OCI-LY3 (cell line): ENCODE measurements at regions not wholly inside any gene's neighbourhood (a gene's known extent, or its start where the extent isn't known, plus 50 kb on each side); places are given as distances from the start of the nearest gene placed in this dataset.

Experiments
- H2AFZ ChIP-seq: fragments of 200-600, 300-600 bp; shearing (Covaris generic); 2 replicates; pipeline ENCODE4 v1.6.0; 2014; ENCODE audit warnings: antibody characterized with exemption, low read depth, low read length
- H3K27ac ChIP-seq: fragments of 200-600, 300-600 bp; sonication (generic); 2 replicates; pipeline ENCODE4 v1.5.1; 2014; ENCODE audit warnings: mild to moderate bottlenecking, low read length, moderate library complexity, mixed read lengths
- H3K27me3 ChIP-seq: fragments of 200-600, 300-600 bp; sonication (generic); 2 replicates; pipeline ENCODE4 v1.6.1; 2014; ENCODE audit warnings: low read depth, low read length, mixed read lengths
- H3K36me3 ChIP-seq: fragments of 200-600, 300-600 bp; sonication (generic); replicated peaks from 2 replicates; pipeline ENCODE3; 2014; ENCODE audit warnings: low read depth, low read length, mixed read lengths
- H3K4me1 ChIP-seq: fragments of 300-600, 200-600 bp; sonication (generic); 2 replicates; pipeline ENCODE4 v1.6.1; 2014; ENCODE audit warnings: low read length, mixed read lengths
- H3K4me2 ChIP-seq: fragments of 200-600, 300-600 bp; sonication (generic); 2 replicates; pipeline ENCODE4 v1.6.1; 2014; ENCODE audit warnings: low read length, mixed read lengths
- H3K4me3 ChIP-seq: fragments of 300-600, 200-600 bp; sonication (generic); 2 replicates; pipeline ENCODE4 v1.5.1; 2014; ENCODE audit warnings: antibody characterized with exemption, mild to moderate bottlenecking, low read length, moderate library complexity
- H3K79me2 ChIP-seq: fragments of 300-600, 200-600 bp; shearing (Covaris generic); 2 replicates; pipeline ENCODE4 v1.6.1; 2014; ENCODE audit warnings: mild to moderate bottlenecking, low read length, mixed read lengths
- H3K9ac ChIP-seq: fragments of 300-600, 200-600 bp; shearing (Covaris generic); 2 replicates; pipeline ENCODE4 v1.6.0; 2014; ENCODE audit warnings: mild to moderate bottlenecking, low read length, moderate library complexity
- H3K9me3 ChIP-seq: fragments of 200-600, 300-600 bp; shearing (Covaris generic); 2 replicates; pipeline ENCODE4 v1.6.1; 2014; ENCODE audit warnings: low read length, mixed read lengths; ENCODE audit not compliant: insufficient read depth
- H4K20me1 ChIP-seq: fragments of 200-600, 300-600 bp; sonication (generic); 2 replicates; pipeline ENCODE4 v1.6.1; 2016; ENCODE audit warnings: low read length, mixed read lengths; ENCODE audit not compliant: insufficient read depth
- EZH2phosphoT487 ChIP-seq: fragments of 200-600 bp; shearing (Covaris generic); IDR thresholded peaks from 2 replicates; pipeline ENCODE4 v1.6.1; 2018; ENCODE audit warnings: antibody characterized with exemption, mixed run types, low read depth
- TF ChIP-seq, protein P1 (sequence below): fragments of 200-600, 300-600 bp; sonication (generic); IDR thresholded peaks from 2 replicates; pipeline ENCODE4 v1.5.1; 2014; ENCODE audit warnings: antibody characterized with exemption, low read length, low read depth

DNA sequence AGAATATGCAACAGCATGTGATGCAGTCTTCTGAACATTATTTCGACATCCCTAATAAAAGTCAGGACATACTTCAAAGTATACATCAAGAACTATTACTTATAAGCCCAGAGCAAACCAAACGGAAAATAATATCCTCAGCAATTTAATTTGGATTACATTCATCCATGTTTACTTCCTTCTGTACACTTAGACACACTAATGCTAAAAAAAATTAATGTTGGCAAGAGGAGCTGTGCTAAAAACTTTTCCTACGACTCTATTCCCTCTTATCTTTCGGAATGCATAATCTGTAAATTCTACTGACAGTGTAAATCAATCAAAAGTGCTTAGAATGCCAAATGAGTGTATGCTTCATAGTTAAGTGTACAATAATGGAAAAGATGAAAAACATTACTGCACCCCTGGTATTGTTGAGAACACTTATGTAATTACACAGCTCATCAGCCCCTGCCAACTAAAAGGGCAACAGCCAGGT lies 301.2 kb upstream of the HSF2 start:
- H3K4me1 ChIP-seq = no peaks in the 10 kb centered on the region
- TF ChIP-seq EZH2phosphoT487 = no peak
- TF ChIP-seq, protein P1, sequence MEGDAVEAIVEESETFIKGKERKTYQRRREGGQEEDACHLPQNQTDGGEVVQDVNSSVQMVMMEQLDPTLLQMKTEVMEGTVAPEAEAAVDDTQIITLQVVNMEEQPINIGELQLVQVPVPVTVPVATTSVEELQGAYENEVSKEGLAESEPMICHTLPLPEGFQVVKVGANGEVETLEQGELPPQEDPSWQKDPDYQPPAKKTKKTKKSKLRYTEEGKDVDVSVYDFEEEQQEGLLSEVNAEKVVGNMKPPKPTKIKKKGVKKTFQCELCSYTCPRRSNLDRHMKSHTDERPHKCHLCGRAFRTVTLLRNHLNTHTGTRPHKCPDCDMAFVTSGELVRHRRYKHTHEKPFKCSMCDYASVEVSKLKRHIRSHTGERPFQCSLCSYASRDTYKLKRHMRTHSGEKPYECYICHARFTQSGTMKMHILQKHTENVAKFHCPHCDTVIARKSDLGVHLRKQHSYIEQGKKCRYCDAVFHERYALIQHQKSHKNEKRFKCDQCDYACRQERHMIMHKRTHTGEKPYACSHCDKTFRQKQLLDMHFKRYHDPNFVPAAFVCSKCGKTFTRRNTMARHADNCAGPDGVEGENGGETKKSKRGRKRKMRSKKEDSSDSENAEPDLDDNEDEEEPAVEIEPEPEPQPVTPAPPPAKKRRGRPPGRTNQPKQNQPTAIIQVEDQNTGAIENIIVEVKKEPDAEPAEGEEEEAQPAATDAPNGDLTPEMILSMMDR = no peak

GRCh38 chr6:122102026-122102425 lies 297.4 kb upstream of the HSF2 start:
- Histone ChIP-seq H2AFZ (no peak overlapping the region), H3K27ac (no peak overlapping the region), H3K9me3 (no peaks in the 10 kb centered on the region), H3K36me3 (no peaks in the 10 kb centered on the region), H3K4me3 (no peak overlapping the region), H4K20me1 (no peaks in the 10 kb centered on the region), H3K4me1 (no peaks in the 10 kb centered on the region), H3K4me2 (no peak overlapping the region), H3K27me3 (no peaks in the 10 kb centered on the region), H3K9ac (no peak overlapping the region), H3K79me2 (no peaks in the 10 kb centered on the region)
- no peak for TF ChIP-seq EZH2phosphoT487
- TF ChIP-seq, protein P1 = no peak

More for the DNA sequence above, 301.2 kb upstream of the HSF2 start:
- Histone ChIP-seq H3K79me2 (no peaks in the 10 kb centered on the region), H2AFZ (no peak overlapping the region), H3K4me2 (no peak overlapping the region), H3K9me3 (no peaks in the 10 kb centered on the region), H3K4me3 (no peak overlapping the region), H3K27ac (no peak overlapping the region), H4K20me1 (no peaks in the 10 kb centered on the region), H3K27me3 (no peaks in the 10 kb centered on the region), H3K36me3 (no peaks in the 10 kb centered on the region), H3K9ac (no peak overlapping the region)

DNA sequence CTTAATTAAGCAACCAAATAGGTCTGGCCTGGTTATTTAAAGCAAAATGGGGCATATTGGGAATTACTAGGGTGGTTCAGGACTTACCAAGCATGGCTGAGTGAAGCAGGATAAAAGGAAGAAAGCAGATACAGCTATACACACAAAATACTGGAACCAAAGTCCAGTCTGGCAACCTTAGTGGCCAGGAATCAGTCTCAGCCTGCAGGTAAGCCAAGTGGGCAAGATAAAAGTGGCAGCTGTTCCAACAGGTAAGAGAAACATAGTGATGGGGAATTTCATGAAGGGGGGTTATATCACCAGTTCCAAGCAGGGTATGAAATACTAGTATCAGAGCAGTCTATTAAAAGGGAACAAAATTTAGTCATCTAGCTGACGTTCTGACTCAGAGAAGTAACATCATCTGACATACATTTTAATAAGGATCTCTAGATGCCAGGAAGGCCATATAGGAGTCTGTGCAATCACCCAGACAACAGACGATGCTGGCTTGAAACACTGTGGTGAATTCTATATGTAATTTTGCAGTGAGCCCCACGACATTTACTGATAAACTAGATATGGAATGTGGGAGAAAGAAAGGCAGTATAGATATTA lies 292.1 kb upstream of the HSF2 start:
- TF ChIP-seq, protein P1 = no peak
- TF ChIP-seq EZH2phosphoT487 = no peak
- Histone ChIP-seq H3K36me3 (no peaks in the 10 kb centered on the region), H2AFZ (no peak overlapping the region), H3K9ac (no peak overlapping the region), H3K4me3 (no peak overlapping the region), H3K27ac (no peak overlapping the region), H3K4me1 (no peaks in the 10 kb centered on the region), H3K9me3 (no peaks in the 10 kb centered on the region), H3K4me2 (no peak overlapping the region), H4K20me1 (no peaks in the 10 kb centered on the region), H3K27me3 (no peaks in the 10 kb centered on the region), H3K79me2 (no peaks in the 10 kb centered on the region)

DNA sequence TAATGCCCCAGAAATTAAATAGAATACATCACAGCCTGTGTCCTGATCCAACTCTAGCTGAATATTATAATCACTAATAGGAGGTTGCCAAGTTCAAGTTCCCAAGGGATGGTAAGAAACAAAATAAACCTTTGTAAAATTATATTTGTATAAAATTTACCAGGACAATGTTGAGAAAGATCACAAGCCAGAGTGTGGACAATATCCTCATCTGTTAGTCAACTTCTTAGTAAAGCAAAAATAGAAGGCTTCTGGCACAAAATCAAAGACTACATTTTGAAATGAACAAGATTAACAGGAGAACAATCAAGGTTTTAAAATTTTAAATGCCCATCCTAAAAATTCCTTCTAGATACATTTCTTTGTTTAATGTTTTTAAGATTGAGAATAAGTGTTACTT lies 290.4 kb upstream of the HSF2 start:
- H3K36me3 ChIP-seq = no peaks in the 10 kb centered on the region
- TF ChIP-seq, protein P1 = no peak
- TF ChIP-seq EZH2phosphoT487 = no peak

More for the DNA sequence above, 290.4 kb upstream of the HSF2 start:
- Histone ChIP-seq H3K27me3 (no peaks in the 10 kb centered on the region), H3K4me2 (no peak overlapping the region), H3K79me2 (no peaks in the 10 kb centered on the region), H3K9me3 (no peaks in the 10 kb centered on the region), H3K27ac (no peak overlapping the region), H3K4me1 (no peaks in the 10 kb centered on the region), H2AFZ (no peak overlapping the region), H3K4me3 (no peak overlapping the region), H4K20me1 (no peaks in the 10 kb centered on the region), H3K9ac (no peak overlapping the region)
